HG03280 (cell line): ENCODE measurements at regions not wholly inside any gene's neighbourhood (a gene's known extent, or its start where the extent isn't known, plus 50 kb on each side); places are given as distances from the start of the nearest gene placed in this dataset.
A peak's percentile ranks its signal among the peaks of the same experiment; 100 is the strongest.

ENCODE experiments used
- ATAC-seq: cut with Tn5 transposase; IDR thresholded peaks from one replicate; pipeline ENCODE4 v1.9.1; 2021; ENCODE audit warnings: mild to moderate bottlenecking, moderate library complexity; ENCODE audit not compliant: unreplicated experiment

- no peak for ATAC-seq
These were observed 72.3 kb upstream of the TMCC3 start for GRCh38 chr12:94722664-94723063.

- peak; percentile 82 for ATAC-seq
These were observed 70.8 kb upstream of the TMCC3 start for GRCh38 chr12:94721173-94721572.

- ATAC-seq = no peak
These were observed 67.8 kb upstream of the TMCC3 start for GRCh38 chr12:94718114-94718513.

GRCh38 chr12:94717656-94718055 lies 67.3 kb upstream of the TMCC3 start:
- ATAC-seq = no peak

- no peak for ATAC-seq
These were observed 66.8 kb upstream of the TMCC3 start for GRCh38 chr12:94717108-94717507.

GRCh38 chr12:94716339-94716738 lies 66.0 kb upstream of the TMCC3 start:
- ATAC-seq = no peak

GRCh38 chr12:94714378-94715114 lies 64.2 kb upstream of the TMCC3 start:
- ATAC-seq = no peak

- ATAC-seq = no peak
These were observed 62.6 kb upstream of the TMCC3 start for GRCh38 chr12:94712815-94713515.

- no peak for ATAC-seq
These were observed 60.6 kb upstream of the TMCC3 start for GRCh38 chr12:94710933-94711332.

GRCh38 chr12:94707892-94708291 lies 57.5 kb upstream of the TMCC3 start:
- no peak for ATAC-seq

GRCh38 chr12:94707036-94707435 lies 56.7 kb upstream of the TMCC3 start:
- no peak for ATAC-seq

- ATAC-seq = no peak
These were observed 55.9 kb upstream of the TMCC3 start for GRCh38 chr12:94706250-94706661.

GRCh38 chr12:94705676-94706075 lies 55.3 kb upstream of the TMCC3 start:
- ATAC-seq = no peak

GRCh38 chr12:94704452-94705306 lies 54.3 kb upstream of the TMCC3 start:
- no peak for ATAC-seq

- ATAC-seq = no peak
These were observed 52.3 kb upstream of the TMCC3 start for GRCh38 chr12:94702696-94703095.

GRCh38 chr12:94701711-94702110 lies 51.4 kb upstream of the TMCC3 start:
- ATAC-seq = no peak

GRCh38 chr12:94700662-94701061 lies 50.3 kb upstream of the TMCC3 start:
- no peak for ATAC-seq
